ENCODE measurements at regions not wholly inside any gene's neighbourhood (a gene's known extent, or its start where the extent isn't known, plus 50 kb on each side); places are given as distances from the start of the nearest gene placed in this dataset.
A peak's percentile ranks its signal among the peaks of the same experiment; 100 is the strongest.
"Not testable (repeated sequence)": the region's sequence is repeated elsewhere in the genome, so short reads cannot be mapped to it uniquely, and the experiment has no call there.

DNA sequence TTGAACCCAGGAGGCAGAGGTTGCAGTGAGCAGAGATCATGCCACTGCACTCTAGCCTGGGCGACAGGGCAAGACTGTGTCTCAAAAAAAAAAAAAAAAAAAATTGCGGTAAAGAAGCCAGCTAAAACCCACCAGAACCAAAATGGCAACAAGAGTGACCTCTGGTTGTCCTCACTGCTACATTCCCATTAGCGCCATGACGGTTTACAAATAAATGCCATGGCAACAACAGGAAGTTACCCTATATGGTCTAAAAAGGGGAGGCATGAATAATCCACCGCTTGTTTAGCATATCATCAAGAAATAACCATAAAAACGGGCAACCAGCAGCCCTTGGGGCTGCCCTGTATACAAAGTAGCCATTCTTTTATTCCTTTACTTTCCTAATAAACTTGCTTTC is 242.4 kb downstream of the SKIDA1 start:
- H3K4me1 Mint-ChIP-seq; POLR2A ChIA-PET; H3K27ac Mint-ChIP-seq; H3K27me3 ChIP-seq (ENCODE audit: insufficient read depth, low read length, poor library complexity, severe bottlenecking); CTCF ChIA-PET; H3K4me1 ChIP-seq (ENCODE audit: insufficient read depth, low read length); H3K9me3 Mint-ChIP-seq; H3K9me3 ChIP-seq (ENCODE audit: low read length); H3K27ac ChIP-seq (ENCODE audit: low read depth, low read length); H3K27me3 Mint-ChIP-seq; H3K36me3 Mint-ChIP-seq; H3K4me3 ChIP-seq (ENCODE audit: low read length); H3K4me3 Mint-ChIP-seq; H3K36me3 ChIP-seq (ENCODE audit: insufficient read depth, low read length); DNase-seq: not testable (repeated sequence)

DNA sequence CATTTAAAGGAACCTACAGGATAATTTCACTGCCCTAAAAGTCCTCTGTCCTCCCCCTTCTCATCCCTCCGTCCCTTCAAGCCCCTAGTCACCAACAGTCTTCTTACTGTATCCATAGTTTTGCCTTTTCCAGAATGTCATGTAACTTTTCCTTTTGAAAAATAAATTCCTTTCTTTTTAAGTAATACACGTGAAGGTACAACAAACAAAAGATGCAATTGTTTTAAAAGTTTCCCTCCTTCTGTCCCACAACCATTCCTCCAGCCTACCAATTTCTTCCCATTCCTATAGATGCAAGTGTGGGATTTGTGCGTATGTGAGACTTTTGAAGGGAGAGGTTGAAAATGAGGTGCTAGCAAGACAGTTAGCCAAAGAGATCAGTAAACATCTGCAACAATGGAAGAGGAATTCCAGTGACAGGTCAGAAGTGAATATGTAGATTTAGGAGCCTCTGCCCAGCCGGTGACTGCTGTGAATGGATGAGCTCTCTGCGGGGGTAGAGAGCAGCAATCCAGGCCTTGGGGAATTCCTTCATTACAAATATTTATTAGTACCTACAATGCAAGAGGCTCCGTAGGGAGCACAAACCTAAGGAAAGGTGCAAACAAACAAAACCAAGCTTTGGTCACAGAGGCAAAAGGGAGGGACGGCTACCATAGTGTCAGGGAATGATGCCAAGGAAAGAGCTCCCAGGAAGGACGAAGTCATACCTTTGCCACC is 243.6 kb downstream of the SKIDA1 start:
- H3K9me3 Mint-ChIP-seq: no peaks in the 10 kb centered on the region
- H3K4me1 Mint-ChIP-seq: no peaks in the 10 kb centered on the region
- no peak for DNase-seq
- no peak overlapping the region for H3K4me3 ChIP-seq (ENCODE audit: low read length)
- H3K36me3 Mint-ChIP-seq: no peaks in the 10 kb centered on the region
- no peak overlapping the region for H3K27ac ChIP-seq (ENCODE audit: low read depth, low read length)
- H3K36me3 ChIP-seq (ENCODE audit: insufficient read depth, low read length): no peaks in the 10 kb centered on the region
- H3K27ac Mint-ChIP-seq: no peak overlapping the region
- CTCF ChIA-PET: no interaction called here
- H3K9me3 ChIP-seq (ENCODE audit: low read length): no peaks in the 10 kb centered on the region
- POLR2A ChIA-PET: no interaction called here
- H3K27me3 Mint-ChIP-seq: peaks cover 5 to 9% of the 10 kb centered on the region in 2 donors
- no peaks in the 10 kb centered on the region for H3K4me1 ChIP-seq (ENCODE audit: insufficient read depth, low read length)
- H3K27me3 ChIP-seq (ENCODE audit: insufficient read depth, low read length, poor library complexity, severe bottlenecking): no peaks in the 10 kb centered on the region
- H3K4me3 Mint-ChIP-seq: no peak overlapping the region

DNA sequence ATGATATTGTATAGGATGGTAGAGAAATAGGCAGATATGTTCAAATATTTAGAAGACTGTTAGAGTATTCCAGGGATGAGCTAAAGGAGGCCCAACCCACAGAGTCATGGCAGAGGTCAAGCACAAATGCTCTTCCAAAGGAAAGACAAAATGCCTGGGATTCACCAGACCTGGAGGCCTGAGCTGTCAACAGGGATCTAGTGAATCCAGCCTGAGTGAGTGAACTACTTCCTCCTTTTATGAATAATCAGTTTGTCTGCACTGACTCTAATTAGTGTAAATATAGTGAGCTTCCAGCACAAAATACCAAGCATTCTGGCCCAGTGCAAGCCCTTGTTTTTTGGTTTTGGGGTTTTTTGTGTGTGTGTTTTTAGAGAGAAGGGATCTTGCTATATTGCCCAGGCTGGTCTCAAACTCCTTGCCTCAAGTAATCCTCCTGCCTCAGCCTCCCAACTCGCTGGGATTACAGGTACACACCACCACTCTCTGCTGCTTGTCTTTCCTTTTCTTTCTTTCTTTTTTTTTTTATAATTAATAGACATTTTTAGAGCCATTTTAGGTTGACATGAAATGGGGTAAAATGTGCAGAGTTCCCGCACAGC is 244.4 kb downstream of the SKIDA1 start:
- no peaks in the 10 kb centered on the region for H3K9me3 ChIP-seq (ENCODE audit: low read length)
- H3K27me3 Mint-ChIP-seq: peaks cover 5 to 13% of the 10 kb centered on the region in 2 donors
- no peaks in the 10 kb centered on the region for H3K36me3 ChIP-seq (ENCODE audit: insufficient read depth, low read length)
- no peaks in the 10 kb centered on the region for H3K4me1 Mint-ChIP-seq
- H3K4me3 ChIP-seq (ENCODE audit: low read length): no peak overlapping the region
- no peaks in the 10 kb centered on the region for H3K4me1 ChIP-seq (ENCODE audit: insufficient read depth, low read length)
- H3K27me3 ChIP-seq (ENCODE audit: insufficient read depth, low read length, poor library complexity, severe bottlenecking): no peaks in the 10 kb centered on the region
- ChIA-PET POLR2A (no interaction called here), CTCF (no interaction called here)
- H3K27ac Mint-ChIP-seq: no peak overlapping the region
- no peaks in the 10 kb centered on the region for H3K9me3 Mint-ChIP-seq
- H3K4me3 Mint-ChIP-seq: no peak overlapping the region
- no peaks in the 10 kb centered on the region for H3K36me3 Mint-ChIP-seq
- no peak for DNase-seq
- H3K27ac ChIP-seq (ENCODE audit: low read depth, low read length): no peak overlapping the region

DNA sequence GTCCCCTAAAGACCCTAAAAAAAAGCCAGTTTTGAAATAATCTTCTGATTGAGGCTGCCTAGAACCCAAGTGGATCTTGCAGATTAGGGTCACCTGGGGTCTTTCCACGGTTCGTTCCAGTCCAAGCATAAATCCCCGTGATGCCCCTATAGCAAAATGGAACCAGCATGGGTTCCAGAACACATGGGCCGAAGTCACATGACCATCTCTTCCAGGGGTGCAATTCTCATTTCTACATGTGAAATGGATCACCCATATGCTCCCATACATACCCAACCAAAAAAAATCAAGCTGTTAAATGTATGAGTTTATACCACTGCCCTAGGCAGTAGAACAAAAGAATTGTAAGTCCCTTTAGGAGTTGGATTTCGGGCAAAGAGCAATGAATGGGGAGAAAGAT is 245.4 kb downstream of the SKIDA1 start:
- Mint-ChIP-seq H3K36me3 (no peaks in the 10 kb centered on the region), H3K27ac (no peak overlapping the region), H3K27me3 (peaks cover 2 to 13% of the 10 kb centered on the region in 2 donors), H3K4me3 (no peak overlapping the region), H3K9me3 (no peaks in the 10 kb centered on the region), H3K4me1 (no peaks in the 10 kb centered on the region)
- Histone ChIP-seq H3K9me3 (ENCODE audit: low read length) (no peaks in the 10 kb centered on the region), H3K27ac (ENCODE audit: low read depth, low read length) (no peak overlapping the region), H3K4me3 (ENCODE audit: low read length) (no peak overlapping the region), H3K36me3 (ENCODE audit: insufficient read depth, low read length) (no peaks in the 10 kb centered on the region), H3K27me3 (ENCODE audit: insufficient read depth, low read length, poor library complexity, severe bottlenecking) (no peaks in the 10 kb centered on the region), H3K4me1 (ENCODE audit: insufficient read depth, low read length) (no peaks in the 10 kb centered on the region)
- CTCF ChIA-PET: no interaction called here
- DNase-seq: no peak
- POLR2A ChIA-PET: no interaction called here

DNA sequence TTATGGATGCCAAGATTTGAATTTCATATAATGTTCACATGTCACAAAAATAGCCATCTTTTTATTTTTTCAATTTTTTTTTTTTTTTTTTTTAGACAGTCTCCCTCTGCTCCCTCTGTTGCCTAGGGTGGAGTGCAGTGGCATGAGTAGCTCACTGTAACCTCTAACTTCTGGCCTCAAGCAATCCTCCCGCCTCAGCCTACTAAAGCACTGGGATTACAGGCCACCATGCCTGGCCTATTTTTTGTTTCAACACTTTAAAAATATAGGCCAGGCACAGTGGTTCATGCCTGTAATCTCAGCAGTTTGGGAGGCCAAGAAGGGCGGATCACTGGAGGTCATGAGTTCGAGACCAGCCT is 246.3 kb downstream of the SKIDA1 start:
- ChIA-PET POLR2A (no interaction called here), CTCF (no interaction called here)
- Mint-ChIP-seq H3K27ac (no peak overlapping the region), H3K4me3 (no peak overlapping the region), H3K9me3 (no peaks in the 10 kb centered on the region), H3K36me3 (no peaks in the 10 kb centered on the region), H3K27me3 (peaks cover 2 to 13% of the 10 kb centered on the region in 2 donors), H3K4me1 (no peaks in the 10 kb centered on the region)
- no peak for DNase-seq
- Histone ChIP-seq H3K9me3 (ENCODE audit: low read length) (no peaks in the 10 kb centered on the region), H3K27me3 (ENCODE audit: insufficient read depth, low read length, poor library complexity, severe bottlenecking) (no peaks in the 10 kb centered on the region), H3K4me1 (ENCODE audit: insufficient read depth, low read length) (no peaks in the 10 kb centered on the region), H3K27ac (ENCODE audit: low read depth, low read length) (no peak overlapping the region), H3K4me3 (ENCODE audit: low read length) (no peak overlapping the region), H3K36me3 (ENCODE audit: insufficient read depth, low read length) (no peaks in the 10 kb centered on the region)

DNA sequence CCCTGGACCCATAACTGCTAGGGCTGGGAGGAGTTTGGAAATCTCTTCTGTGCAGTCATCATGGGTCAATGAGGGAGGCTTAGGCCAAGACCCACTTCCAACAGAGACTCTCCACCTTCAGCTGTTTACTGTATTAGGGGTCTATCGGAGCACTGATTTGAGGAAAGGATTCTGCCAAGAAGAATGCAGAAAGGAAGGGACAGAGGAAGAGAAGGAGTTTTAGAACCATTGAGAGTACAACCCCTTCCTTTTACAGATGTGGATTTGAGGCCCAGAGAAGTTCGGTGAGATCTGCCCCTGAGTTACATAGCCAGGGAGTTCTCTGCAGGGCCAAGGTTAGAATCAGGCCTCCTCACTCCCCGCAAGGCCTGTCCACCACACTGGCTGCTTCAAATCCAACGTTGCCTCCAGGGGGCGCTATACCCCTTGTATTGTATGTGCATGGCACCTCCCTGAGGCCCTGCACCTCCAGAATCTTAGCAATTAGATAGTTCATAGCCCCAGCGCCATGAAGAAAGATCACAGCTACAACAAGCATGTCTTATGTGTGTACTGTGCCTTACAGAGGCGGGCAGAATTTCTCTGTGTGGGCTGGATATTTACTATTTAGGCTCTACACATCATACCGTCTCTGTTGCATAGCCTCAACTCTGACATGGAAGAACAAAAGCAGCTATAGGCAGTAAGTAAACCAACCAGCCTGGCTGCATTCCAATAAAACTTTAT is 246.8 kb downstream of the SKIDA1 start:
- H3K4me3 Mint-ChIP-seq: no peak overlapping the region
- ChIA-PET CTCF (no interaction called here), POLR2A (no interaction called here)
- H3K36me3 ChIP-seq (ENCODE audit: insufficient read depth, low read length): no peaks in the 10 kb centered on the region
- H3K9me3 ChIP-seq (ENCODE audit: low read length): no peaks in the 10 kb centered on the region
- peaks cover 2 to 13% of the 10 kb centered on the region in 2 donors for H3K27me3 Mint-ChIP-seq
- no peaks in the 10 kb centered on the region for H3K27me3 ChIP-seq (ENCODE audit: insufficient read depth, low read length, poor library complexity, severe bottlenecking)
- no peak overlapping the region for H3K4me3 ChIP-seq (ENCODE audit: low read length)
- no peak overlapping the region for H3K27ac ChIP-seq (ENCODE audit: low read depth, low read length)
- DNase-seq: peak in 4 of 5 donors; percentile 12 to 61 (median 19)
- no peaks in the 10 kb centered on the region for H3K36me3 Mint-ChIP-seq
- H3K4me1 Mint-ChIP-seq: no peaks in the 10 kb centered on the region
- no peak overlapping the region for H3K27ac Mint-ChIP-seq
- H3K9me3 Mint-ChIP-seq: no peaks in the 10 kb centered on the region
- no peaks in the 10 kb centered on the region for H3K4me1 ChIP-seq (ENCODE audit: insufficient read depth, low read length)

DNA sequence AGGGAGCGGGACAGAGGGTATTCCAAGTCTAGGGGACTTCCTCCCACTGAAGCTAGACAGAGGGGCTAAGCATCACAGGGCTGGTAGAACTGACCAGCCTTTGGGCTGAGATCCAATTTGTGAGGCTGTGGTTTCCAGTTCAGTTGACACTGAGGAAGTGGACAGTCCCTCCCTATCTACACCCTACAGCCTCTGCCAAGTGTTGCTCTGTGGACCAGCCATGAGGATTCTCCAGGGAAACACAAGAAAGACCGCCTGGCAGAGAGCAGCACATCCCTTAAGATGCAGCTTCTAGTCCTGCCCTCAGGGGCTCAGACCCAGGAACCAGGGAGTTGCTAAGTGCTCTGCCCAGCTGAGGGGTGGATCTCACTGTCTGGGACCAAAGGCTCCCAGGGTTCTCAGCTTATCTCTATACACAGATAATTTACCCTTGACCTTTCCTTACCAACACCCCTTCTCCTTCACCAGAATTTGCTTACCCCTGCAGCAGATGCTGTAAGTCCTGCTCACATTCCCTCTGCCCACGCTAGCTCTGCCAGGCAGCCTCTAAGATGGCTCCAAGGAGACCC is 252.0 kb downstream of the SKIDA1 start:
- Mint-ChIP-seq H3K4me1 (no peaks in the 10 kb centered on the region), H3K9me3 (peaks cover 0 to 6% (median 4%) of the 10 kb centered on the region in 5 donors), H3K27me3 (peaks cover 2 to 9% of the 10 kb centered on the region in 2 donors), H3K27ac (no peak overlapping the region), H3K4me3 (no peak overlapping the region), H3K36me3 (no peaks in the 10 kb centered on the region)
- Histone ChIP-seq H3K36me3 (ENCODE audit: insufficient read depth, low read length) (no peaks in the 10 kb centered on the region), H3K27ac (ENCODE audit: low read depth, low read length) (no peak overlapping the region), H3K9me3 (ENCODE audit: low read length) (no peaks in the 10 kb centered on the region), H3K4me1 (ENCODE audit: insufficient read depth, low read length) (no peaks in the 10 kb centered on the region), H3K27me3 (ENCODE audit: insufficient read depth, low read length, poor library complexity, severe bottlenecking) (no peaks in the 10 kb centered on the region), H3K4me3 (ENCODE audit: low read length) (no peak overlapping the region)
- DNase-seq: no peak
- CTCF ChIA-PET: no interaction called here
- POLR2A ChIA-PET: no interaction called here

DNA sequence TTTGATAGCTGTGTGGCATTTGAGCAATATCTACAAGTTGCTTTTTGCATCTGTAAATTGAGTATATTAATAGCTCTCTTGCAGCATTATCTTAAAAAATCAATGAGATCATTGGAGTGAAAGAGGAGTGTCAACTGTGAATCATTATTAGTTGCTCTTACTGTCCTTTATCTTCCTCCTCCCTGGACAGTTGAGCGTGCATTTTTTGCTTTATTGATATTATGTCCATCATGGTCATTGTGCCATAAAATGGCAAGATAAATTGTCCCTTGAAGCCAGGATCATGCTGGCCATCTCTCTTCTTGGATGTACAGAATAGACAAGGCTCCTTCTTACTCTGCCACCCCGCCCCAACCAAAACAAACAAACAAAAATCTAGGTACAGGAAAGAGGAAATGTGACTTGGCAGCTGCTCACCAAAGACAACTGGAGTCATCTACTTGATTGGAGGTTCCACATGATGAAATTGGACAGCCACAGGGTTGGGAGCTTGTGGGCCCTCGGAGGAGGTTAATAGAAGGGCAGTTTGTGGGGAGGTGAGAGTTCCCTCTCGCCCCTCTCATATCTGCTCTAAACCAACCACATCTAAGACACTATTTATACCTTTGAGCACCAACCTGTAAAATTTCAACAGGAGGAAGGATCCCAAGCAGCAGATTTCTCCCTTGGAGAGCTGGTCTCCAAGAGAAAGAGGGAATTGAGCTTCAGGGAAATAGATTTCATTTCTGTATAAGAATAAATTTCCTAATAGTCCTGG is 252.7 kb downstream of the SKIDA1 start:
- H3K27me3 Mint-ChIP-seq: peaks cover 2 to 8% of the 10 kb centered on the region in 2 donors
- CTCF ChIA-PET: no interaction called here
- Histone ChIP-seq H3K36me3 (ENCODE audit: insufficient read depth, low read length) (no peaks in the 10 kb centered on the region), H3K9me3 (ENCODE audit: low read length) (no peaks in the 10 kb centered on the region), H3K27me3 (ENCODE audit: insufficient read depth, low read length, poor library complexity, severe bottlenecking) (no peaks in the 10 kb centered on the region), H3K4me1 (ENCODE audit: insufficient read depth, low read length) (no peaks in the 10 kb centered on the region), H3K27ac (ENCODE audit: low read depth, low read length) (no peak overlapping the region), H3K4me3 (ENCODE audit: low read length) (no peak overlapping the region)
- H3K9me3 Mint-ChIP-seq: peaks cover 0 to 6% (median 4%) of the 10 kb centered on the region in 5 donors
- no peaks in the 10 kb centered on the region for H3K4me1 Mint-ChIP-seq
- H3K27ac Mint-ChIP-seq: no peak overlapping the region
- no peaks in the 10 kb centered on the region for H3K36me3 Mint-ChIP-seq
- POLR2A ChIA-PET: no interaction called here
- no peak for DNase-seq
- H3K4me3 Mint-ChIP-seq: no peak overlapping the region

Data from CD8-positive, alpha-beta memory T cell (primary cell).